GM19025 (cell line): ENCODE measurements at regions not wholly inside any gene's neighbourhood (a gene's known extent, or its start where the extent isn't known, plus 50 kb on each side); places are given as distances from the start of the nearest gene placed in this dataset.

Source experiments
- ATAC-seq: cut with Tn5 transposase; IDR thresholded peaks from one replicate; pipeline ENCODE4 v1.9.1; 2021; ENCODE audit warnings: mild to moderate bottlenecking, low read depth, moderate library complexity; ENCODE audit not compliant: unreplicated experiment

- no peak for ATAC-seq
These were observed 286.3 kb downstream of the XXYLT1 start for GRCh38 chr3:194984622-194985021.

DNA sequence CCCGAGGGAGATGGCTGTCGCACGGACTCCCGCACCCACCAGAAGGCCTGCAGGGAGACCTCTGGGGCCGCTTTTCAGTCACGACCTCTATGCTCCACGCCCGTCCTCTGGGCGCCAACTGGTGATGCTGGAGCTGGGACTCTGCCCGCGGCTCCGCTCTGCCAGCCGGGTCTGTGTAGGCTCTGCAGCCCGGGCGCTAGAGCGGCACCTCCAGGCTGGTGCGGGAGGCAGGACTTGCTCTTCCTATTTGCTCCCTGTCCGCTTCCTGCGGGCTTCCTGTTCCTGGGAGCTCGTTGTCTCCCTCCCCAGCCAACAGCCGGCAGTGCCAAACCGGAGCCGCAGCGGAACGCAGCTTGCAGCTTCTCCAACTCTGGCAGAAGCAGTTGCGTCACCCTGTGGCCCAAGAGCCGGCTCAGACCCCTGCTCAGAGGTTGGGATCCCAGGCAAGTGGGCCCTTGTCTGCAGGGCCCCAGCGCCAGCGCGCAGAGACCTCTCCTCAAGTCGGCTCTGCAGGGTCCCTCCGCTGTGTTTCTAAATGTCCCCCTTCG lies 285.9 kb downstream of the XXYLT1 start:
- ATAC-seq, result no peak

DNA sequence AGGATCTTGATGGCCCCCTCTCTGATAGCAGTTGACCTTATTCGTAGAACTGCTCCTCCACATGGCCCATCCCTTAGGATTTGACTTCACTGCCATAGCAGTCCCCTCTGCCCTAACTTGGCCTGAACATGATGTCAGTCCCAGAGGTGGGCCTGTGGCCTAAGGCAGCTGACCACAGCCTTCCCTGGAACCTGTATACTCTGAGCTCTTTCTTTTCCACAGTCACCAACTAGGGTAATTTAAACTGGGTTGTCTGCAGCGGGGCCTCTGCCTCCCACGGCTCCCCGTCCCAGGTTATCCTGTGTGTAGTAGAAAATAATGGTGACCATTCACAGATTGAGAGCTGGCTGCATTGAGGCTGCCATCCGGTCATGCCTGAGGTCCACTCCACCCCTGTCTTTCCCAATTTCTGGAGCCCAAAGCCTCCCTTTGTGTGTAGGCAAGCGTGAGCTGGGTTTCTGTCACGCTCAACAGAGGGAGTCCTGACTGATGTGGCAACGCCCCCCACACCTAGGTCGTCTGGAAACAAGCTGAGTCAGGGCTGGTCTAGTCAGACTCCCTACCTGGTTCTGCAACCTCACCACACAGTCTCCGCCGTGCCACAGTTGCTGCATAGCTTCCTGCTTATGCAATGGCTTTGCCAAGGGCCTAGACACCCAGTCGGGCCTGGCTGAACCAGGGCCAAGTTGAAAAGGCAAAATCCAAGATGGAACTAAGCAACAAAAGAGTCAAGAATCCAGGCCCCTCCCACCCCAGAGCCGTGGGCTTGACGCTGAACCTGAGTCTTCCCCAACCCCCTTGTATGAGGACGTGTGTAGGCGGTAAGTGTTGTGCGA lies 284.5 kb downstream of the XXYLT1 start:
- ATAC-seq, result no peak

- ATAC-seq, result no peak
These were observed 283.1 kb downstream of the XXYLT1 start for GRCh38 chr3:194987571-194988494.

GRCh38 chr3:194988495-194989165 lies 282.3 kb downstream of the XXYLT1 start:
- ATAC-seq, result no peak

DNA sequence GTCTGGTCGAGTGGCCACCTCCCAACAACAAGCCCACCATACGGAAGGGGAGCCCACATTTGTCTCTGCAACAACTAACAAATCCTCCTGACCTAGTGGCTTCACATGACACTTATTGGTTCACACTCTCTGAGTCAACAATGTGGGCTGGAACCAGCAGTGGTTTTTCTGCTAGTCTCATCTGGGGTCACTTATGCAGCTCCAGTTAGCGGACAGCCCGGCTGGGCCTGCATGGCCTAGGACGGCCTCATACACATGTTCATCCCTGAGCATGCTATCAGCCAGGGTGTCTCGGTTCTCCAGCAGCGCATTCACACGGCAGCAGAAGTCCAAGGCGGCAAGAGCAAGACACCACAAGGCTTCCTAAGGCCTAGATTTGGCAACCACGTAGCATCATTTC lies 281.7 kb downstream of the XXYLT1 start:
- ATAC-seq, result no peak

DNA sequence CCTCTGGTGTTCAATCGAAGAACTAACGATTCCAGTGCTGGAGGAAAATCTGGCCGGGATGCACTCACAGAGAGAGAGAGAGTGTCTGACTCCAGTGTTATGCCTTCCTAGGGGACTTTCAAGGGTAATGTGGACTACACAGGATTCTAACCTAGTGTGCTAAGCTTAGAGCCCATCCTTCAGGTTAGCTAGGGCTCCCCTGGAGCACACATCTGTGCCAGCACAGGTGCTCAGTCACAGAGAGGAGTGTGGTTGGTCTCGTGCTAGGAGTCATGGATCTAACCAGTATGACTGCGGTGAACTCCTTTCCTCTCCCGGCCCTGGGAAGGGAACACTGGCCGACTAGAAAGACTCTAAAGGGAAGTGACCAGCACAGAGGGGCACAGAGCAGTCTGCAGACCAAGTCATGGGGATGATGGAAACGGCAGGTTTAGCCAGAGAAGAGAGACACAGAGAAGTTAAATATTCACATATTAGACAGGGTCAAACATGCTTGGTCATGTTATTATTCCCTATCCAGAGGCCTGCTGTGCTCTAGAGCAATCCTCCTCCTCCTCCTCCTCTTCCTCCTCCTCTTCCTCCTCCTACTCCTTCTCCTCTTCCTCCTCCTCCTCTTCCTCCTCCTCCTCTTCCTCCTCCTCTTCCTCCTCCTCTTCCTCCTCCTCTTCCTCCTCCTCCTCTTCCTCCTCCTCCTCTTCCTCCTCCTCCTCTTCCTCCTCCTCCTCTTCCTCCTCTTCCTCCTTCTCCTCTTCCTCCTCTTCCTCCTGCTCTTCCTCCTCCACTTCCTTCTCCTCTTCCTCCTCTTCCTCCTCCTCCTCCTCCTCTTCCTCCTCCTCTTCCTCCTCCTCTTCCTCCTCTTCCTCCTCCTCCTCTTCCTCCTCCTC lies 280.3 kb downstream of the XXYLT1 start:
- ATAC-seq, result no peak

GRCh38 chr3:194991338-194991654 lies 279.7 kb downstream of the XXYLT1 start:
- no peak for ATAC-seq

GRCh38 chr3:194993896-194994295 lies 277.1 kb downstream of the XXYLT1 start:
- no peak for ATAC-seq

- ATAC-seq, result no peak
These were observed 276.4 kb downstream of the XXYLT1 start for GRCh38 chr3:194994551-194994981.

DNA sequence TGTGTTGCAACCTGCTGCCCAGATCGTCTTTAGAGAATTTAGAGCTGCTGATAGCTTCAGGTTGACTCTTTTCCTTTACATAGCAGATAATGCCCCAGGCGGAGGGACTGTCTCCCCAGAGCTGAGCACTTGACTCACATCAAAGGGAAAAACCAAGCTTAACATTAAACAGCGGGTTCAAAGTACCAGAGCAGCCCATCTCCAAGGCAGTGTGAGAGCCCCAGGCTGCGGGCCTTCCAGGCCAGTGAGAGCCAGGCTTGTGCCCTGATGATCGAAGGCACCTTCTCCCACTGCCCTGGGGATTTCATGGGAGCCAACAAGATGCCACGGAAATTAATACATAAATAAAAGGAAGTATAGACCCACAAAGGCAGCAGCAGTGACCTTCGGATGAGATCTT lies 275.6 kb downstream of the XXYLT1 start:
- ATAC-seq, result no peak

GRCh38 chr3:194995922-194996321 lies 275.0 kb downstream of the XXYLT1 start:
- ATAC-seq, result no peak

- no peak for ATAC-seq
These were observed 274.2 kb downstream of the XXYLT1 start for GRCh38 chr3:194996746-194997145.

DNA sequence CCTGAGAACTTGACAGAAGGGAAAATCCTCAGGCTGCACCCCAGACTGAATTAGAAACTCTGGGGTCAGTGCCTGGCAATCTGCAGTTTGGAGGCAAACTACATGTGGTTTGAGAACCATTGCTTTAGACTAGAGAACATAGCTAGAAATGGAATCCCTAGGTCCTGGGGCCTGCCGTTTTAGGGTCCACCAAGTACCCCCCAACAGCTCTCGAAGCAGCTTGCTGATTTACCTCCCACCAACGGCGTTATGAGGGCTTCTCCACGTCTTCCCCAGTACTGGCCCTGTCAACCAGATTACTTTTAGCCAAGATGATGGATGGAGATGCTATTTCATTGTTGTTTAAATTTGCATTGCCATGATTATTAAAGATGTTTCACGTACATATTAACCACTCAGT lies 272.5 kb downstream of the XXYLT1 start:
- ATAC-seq, result no peak

GRCh38 chr3:194998948-194999347 lies 272.0 kb downstream of the XXYLT1 start:
- no peak for ATAC-seq

DNA sequence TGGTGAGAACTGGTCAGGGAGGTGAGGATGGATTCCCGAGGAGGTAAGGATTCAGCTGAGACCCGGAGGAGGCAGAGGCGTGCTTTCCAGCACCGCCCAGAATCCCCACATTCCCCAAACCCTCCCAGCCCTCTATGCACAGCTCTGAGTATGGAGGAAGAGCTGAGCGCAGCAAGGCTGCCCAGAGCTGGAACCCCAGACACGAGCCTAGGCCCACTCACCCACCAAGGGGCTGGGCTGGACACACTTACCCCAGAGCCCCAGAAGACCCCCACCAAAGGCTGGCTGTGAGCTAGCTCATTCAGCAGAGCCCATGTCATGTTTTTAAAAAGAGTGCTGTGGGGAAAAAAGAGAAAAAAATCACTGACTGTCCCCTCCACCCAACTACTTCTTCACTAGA lies 271.5 kb downstream of the XXYLT1 start:
- no peak for ATAC-seq

- ATAC-seq, result no peak
These were observed 269.7 kb downstream of the XXYLT1 start for GRCh38 chr3:195001261-195001660.

- ATAC-seq, result no peak
These were observed 268.7 kb downstream of the XXYLT1 start for GRCh38 chr3:195001961-195002861.
